ENCODE measurements at regions not wholly inside any gene's neighbourhood (a gene's known extent, or its start where the extent isn't known, plus 50 kb on each side); places are given as distances from the start of the nearest gene placed in this dataset.

DNA sequence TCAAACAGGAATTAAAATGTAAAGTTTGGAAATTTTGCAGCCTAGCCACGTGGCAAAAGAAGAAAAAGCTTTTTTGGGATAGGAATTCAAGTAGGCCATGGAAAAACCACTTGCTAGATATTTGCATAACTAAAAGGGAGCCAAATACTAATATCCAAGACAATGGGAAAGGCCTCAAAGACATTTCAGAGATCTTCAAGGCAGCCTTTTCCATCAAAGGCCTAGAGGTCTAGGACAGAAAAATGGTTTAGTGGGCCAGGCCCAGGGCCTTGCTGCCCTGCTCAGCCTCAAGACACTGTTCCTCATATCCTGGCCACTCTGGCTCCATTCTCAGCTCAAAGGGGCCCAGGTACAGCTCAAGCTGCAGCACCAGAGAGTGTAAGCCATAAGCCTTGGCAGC is 265.9 kb upstream of the RPS23 start:
- TF ChIP-seq CTCF (IDR thresholded peaks at IDR 0.05; ENCODE audit: borderline replicate concordance, extremely low read depth, low read length, poor library complexity, severe bottlenecking), result no peak
- TF ChIP-seq EZH2 (IDR thresholded peaks at IDR 0.05; ENCODE audit: borderline replicate concordance, low read depth, low read length, severe bottlenecking), result no peak
- Histone ChIP-seq H3K4me1 (ENCODE audit: insufficient read depth, low read length) (no peaks in the 10 kb centered on the region), H3K4me3 (ENCODE audit: low read depth in 1 of 2, low read length in 2 of 2) (no peak overlapping the region), H4K20me1 (ENCODE audit: insufficient read depth, low read length) (no peaks in the 10 kb centered on the region), H2AFZ (ENCODE audit: low read depth, low read length) (no peak overlapping the region), H3K79me2 (ENCODE audit: insufficient read depth, low read length) (no peaks in the 10 kb centered on the region), H3K9me3 (ENCODE audit: insufficient read depth, low read length, severe bottlenecking) (peaks cover 5% of the 10 kb centered on the region), H3K9ac (ENCODE audit: low read depth, low read length) (no peak overlapping the region), H3K4me2 (ENCODE audit: insufficient read depth, low read length) (no peak overlapping the region), H3K36me3 (ENCODE audit: insufficient read depth, low read length) (no peaks in the 10 kb centered on the region; the same call in 1 of the 2 replicates), H3K27ac (ENCODE audit: low read length) (no peak overlapping the region), H3K27me3 (ENCODE audit: insufficient read depth, low read length, poor library complexity) (no peaks in the 10 kb centered on the region)
- ATAC-seq (ENCODE audit: insufficient read depth, low read depth) (no peak), DNase-seq (no peak)

GRCh38 chr5:82540301-82540700 is 262.1 kb upstream of the RPS23 start:
- DNase-seq, result no peak
- TF ChIP-seq EZH2 (IDR thresholded peaks at IDR 0.05; ENCODE audit: borderline replicate concordance, low read depth, low read length, severe bottlenecking) (no peak), CTCF (IDR thresholded peaks at IDR 0.05; ENCODE audit: borderline replicate concordance, extremely low read depth, low read length, poor library complexity, severe bottlenecking) (no peak)
- peaks cover 5% of the 10 kb centered on the region for H3K9me3 ChIP-seq (ENCODE audit: insufficient read depth, low read length, severe bottlenecking)

GRCh38 chr5:82538339-82539034 is 260.3 kb upstream of the RPS23 start:
- Histone ChIP-seq H3K4me3 (ENCODE audit: low read depth in 1 of 2, low read length in 2 of 2) (no peak overlapping the region), H3K79me2 (ENCODE audit: insufficient read depth, low read length) (no peaks in the 10 kb centered on the region), H4K20me1 (ENCODE audit: insufficient read depth, low read length) (no peaks in the 10 kb centered on the region), H3K27me3 (ENCODE audit: insufficient read depth, low read length, poor library complexity) (no peaks in the 10 kb centered on the region), H3K9ac (ENCODE audit: low read depth, low read length) (no peak overlapping the region), H3K4me1 (ENCODE audit: insufficient read depth, low read length) (peaks cover 2% of the 10 kb centered on the region; the same call in 1 of the 2 replicates), H3K9me3 (ENCODE audit: insufficient read depth, low read length, severe bottlenecking) (no peaks in the 10 kb centered on the region), H2AFZ (ENCODE audit: low read depth, low read length) (no peak overlapping the region), H3K36me3 (ENCODE audit: insufficient read depth, low read length) (no peaks in the 10 kb centered on the region), H3K4me2 (ENCODE audit: insufficient read depth, low read length) (no peak overlapping the region), H3K27ac (ENCODE audit: low read length) (no peak overlapping the region)
- no peak for ATAC-seq (ENCODE audit: insufficient read depth, low read depth)
- DNase-seq, result no peak
- TF ChIP-seq CTCF (IDR thresholded peaks at IDR 0.05; ENCODE audit: borderline replicate concordance, extremely low read depth, low read length, poor library complexity, severe bottlenecking) (no peak), EZH2 (IDR thresholded peaks at IDR 0.05; ENCODE audit: borderline replicate concordance, low read depth, low read length, severe bottlenecking) (no peak)

More at GRCh38 chr5:82540301-82540700, 262.1 kb upstream of the RPS23 start:
- Histone ChIP-seq H3K4me2 (ENCODE audit: insufficient read depth, low read length) (no peak overlapping the region), H3K9ac (ENCODE audit: low read depth, low read length) (no peak overlapping the region), H3K4me3 (ENCODE audit: low read depth in 1 of 2, low read length in 2 of 2) (no peak overlapping the region), H3K27ac (ENCODE audit: low read length) (no peak overlapping the region), H2AFZ (ENCODE audit: low read depth, low read length) (no peak overlapping the region), H3K27me3 (ENCODE audit: insufficient read depth, low read length, poor library complexity) (no peaks in the 10 kb centered on the region), H3K79me2 (ENCODE audit: insufficient read depth, low read length) (no peaks in the 10 kb centered on the region), H3K36me3 (ENCODE audit: insufficient read depth, low read length) (no peaks in the 10 kb centered on the region; the same call in 1 of the 2 replicates), H4K20me1 (ENCODE audit: insufficient read depth, low read length) (no peaks in the 10 kb centered on the region), H3K4me1 (ENCODE audit: insufficient read depth, low read length) (no peaks in the 10 kb centered on the region)
- ATAC-seq (ENCODE audit: insufficient read depth, low read depth), result no peak

All from DND-41 (cell line).